IMR-90 (cell line): ENCODE measurements at regions not wholly inside any gene's neighbourhood (a gene's known extent, or its start where the extent isn't known, plus 50 kb on each side); places are given as distances from the start of the nearest gene placed in this dataset.
"Not testable (repeated sequence)": the region's sequence is repeated elsewhere in the genome, so short reads cannot be mapped to it uniquely, and the experiment has no call there.

Experiments
- ATAC-seq: fragments of 200-7000 bp; cut with Tn5 transposase; 2 replicates; pipeline ENCODE4 v1.9.1; 2020; ENCODE audit warnings: low read depth, mild to moderate bottlenecking, moderate library complexity
- BruUV-seq: library from RNA; stranded (reverse); fragments of 400-500 nt; replicated peaks from 2 replicates; lab custom pipeline; 2021; lab: Mats Ljungman, UMichigan
- CTCF ChIA-PET: fragments of 300-600 bp; formaldehyde crosslinking; extraction: SDS; loops from one replicate; lab custom pipeline; 2021; ENCODE audit warnings: antibody characterized with exemption; lab: Yijun Ruan, JAX
- POLR2A ChIA-PET: fragments of 300-600 bp; sonication (Branson Sonifier 250); formaldehyde crosslinking; loops from one replicate; lab custom pipeline; 2022; ENCODE audit warnings: antibody characterized with exemption; ENCODE audit not compliant: unreplicated experiment; lab: Charles Lee
- DNase-seq: peaks from one replicate; pipeline ENCODE4 v3.0.0; 2013
- H2AFZ ChIP-seq: replicated peaks from 2 replicates; pipeline ENCODE3; 2013; ENCODE audit warnings: low read length, mild to moderate bottlenecking; ENCODE audit not compliant: poor library complexity
- H2AK5ac ChIP-seq: 2 replicates; pipeline ENCODE4 v1.6.1; 2013; ENCODE audit warnings: low read depth, low read length, inconsistent platforms
- H2AK9ac ChIP-seq: replicated peaks from 2 replicates; pipeline ENCODE3; 2013; ENCODE audit warnings: mild to moderate bottlenecking, low read depth, low read length, moderate library complexity; ENCODE audit not compliant: poor library complexity
- H2BK120ac ChIP-seq: 2 replicates; pipeline ENCODE4 v1.6.1; 2013; ENCODE audit warnings: low read depth, low read length, inconsistent platforms
- H2BK15ac ChIP-seq: 3 replicates; pipeline ENCODE4 v1.6.1; 2013; ENCODE audit warnings: low read depth, low read length, inconsistent platforms
- H2BK20ac ChIP-seq: 2 replicates; pipeline ENCODE4 v1.6.1; 2013; ENCODE audit warnings: low read depth, mild to moderate bottlenecking, inconsistent platforms, low read length, moderate library complexity
- H2BK5ac ChIP-seq: 2 replicates; pipeline ENCODE4 v1.6.1; 2013; ENCODE audit warnings: mild to moderate bottlenecking, low read depth, low read length, inconsistent platforms; ENCODE audit not compliant: poor library complexity, severe bottlenecking
- H3K14ac ChIP-seq: replicated peaks from 2 replicates; pipeline ENCODE4 v1.6.1; 2013; ENCODE audit warnings: low read depth, low read length, inconsistent platforms
- H3K18ac ChIP-seq: 2 replicates; pipeline ENCODE4 v1.6.1; 2013; ENCODE audit warnings: low read depth, low read length, control low read depth
- H3K23ac ChIP-seq: 2 replicates; pipeline ENCODE4 v1.6.1; 2013; ENCODE audit warnings: low read depth, low read length, inconsistent platforms
- H3K27ac ChIP-seq: 2 replicates; pipeline ENCODE4 v1.5.1; 2013; ENCODE audit warnings: mild to moderate bottlenecking, control low read depth, low read length; ENCODE audit not compliant: insufficient read depth
- H3K27me3 ChIP-seq: 2 replicates; pipeline ENCODE4 v1.6.1; 2013; ENCODE audit warnings: low read length; ENCODE audit not compliant: control insufficient read depth, insufficient read depth
- H3K36me3 ChIP-seq: 2 replicates; pipeline ENCODE4 v1.6.1; 2013; ENCODE audit warnings: low read length, mixed read lengths; ENCODE audit not compliant: control insufficient read depth, insufficient read depth
- H3K4ac ChIP-seq: 2 replicates; pipeline ENCODE4 v1.6.1; 2013; ENCODE audit warnings: low read depth, low read length, inconsistent platforms
- H3K4me1 ChIP-seq: 2 replicates; pipeline ENCODE4 v1.6.1; 2013; ENCODE audit warnings: low read length, mixed read lengths; ENCODE audit not compliant: control insufficient read depth, insufficient read depth
- H3K4me2 ChIP-seq: 2 replicates; pipeline ENCODE4 v1.6.1; 2013; ENCODE audit warnings: low read depth, mild to moderate bottlenecking, control low read depth, low read length, moderate library complexity
- H3K4me3 ChIP-seq: 2 replicates; pipeline ENCODE4 v1.5.1; 2013; ENCODE audit warnings: low read depth, mild to moderate bottlenecking, control low read depth, low read length, moderate library complexity; ENCODE audit not compliant: insufficient read depth
- H3K56ac ChIP-seq: 2 replicates; pipeline ENCODE4 v1.6.1; 2013; ENCODE audit warnings: low read length, inconsistent platforms; ENCODE audit not compliant: insufficient read depth; ENCODE audit errors: extremely low read depth
- H3K79me1 ChIP-seq, 2 experiments: 2 replicates each; pipeline ENCODE4 v1.6.1; 2013; ENCODE audit warnings: low read length in 2 of 2, inconsistent platforms in 1 of 2, low read depth in 1 of 2
- H3K9ac ChIP-seq: 2 replicates; pipeline ENCODE4 v1.6.1; 2013; ENCODE audit warnings: low read depth, low read length, control low read depth
- H3K9me1 ChIP-seq: 2 replicates; pipeline ENCODE4 v1.6.1; 2013; ENCODE audit warnings: low read length, inconsistent platforms; ENCODE audit not compliant: insufficient read depth
- H3K9me3 ChIP-seq: 2 replicates; pipeline ENCODE4 v1.6.1; 2013; ENCODE audit warnings: low read length; ENCODE audit not compliant: control insufficient read depth, insufficient read depth
- H4K20me1 ChIP-seq: 2 replicates; pipeline ENCODE4 v1.6.1; 2013; ENCODE audit warnings: low read length, inconsistent platforms; ENCODE audit not compliant: insufficient read depth
- H4K5ac ChIP-seq: 2 replicates; pipeline ENCODE4 v1.6.1; 2013; ENCODE audit warnings: mild to moderate bottlenecking, low read depth, low read length, control low read depth
- H4K8ac ChIP-seq, 2 experiments: 2 replicates each; pipeline ENCODE4 v1.6.1; 2013; ENCODE audit warnings: low read depth in 2 of 2, low read length in 2 of 2, control low read depth in 1 of 2, inconsistent platforms in 1 of 2
- H4K91ac ChIP-seq: 2 replicates; pipeline ENCODE4 v1.6.1; 2013; ENCODE audit warnings: low read depth, low read length, inconsistent platforms; ENCODE audit not compliant: insufficient read depth
- WGBS, 2 experiments: methylation state at CpG; one replicate each; pipeline versions ENCODE4 v1.1.5 to v1.1.7; 2013; ENCODE audit warnings: missing lambda C conversion rate in 2 of 2; ENCODE audit not compliant: insufficient read length in 1 of 2; ENCODE audit errors: extremely low coverage in 2 of 2; 5-methylcytosine and 5-hydroxymethylcytosine counted together
- dilution Hi-C: fragments of 300-500 bp; cut with HindIII; formaldehyde crosslinking; loops from one replicate; pipeline ENCODE4 v1.14.3; 2018; ENCODE audit warnings: low sequenced_read_pairs; ENCODE audit not compliant: unreplicated experiment
- in situ Hi-C: fragments of 300-500 bp; cut with MboI; formaldehyde crosslinking; loops from 3 replicates; pipeline ENCODE4 v1.14.3; 2019; ENCODE audit warnings: low sequenced_read_pairs, inconsistent platforms, mixed read lengths
- intact Hi-C: fragments of 100-400 bp; cut with micrococcal nuclease; formaldehyde crosslinking; loops from 2 replicates; pipeline ENCODE4 v1.10.0; 2022

DNA sequence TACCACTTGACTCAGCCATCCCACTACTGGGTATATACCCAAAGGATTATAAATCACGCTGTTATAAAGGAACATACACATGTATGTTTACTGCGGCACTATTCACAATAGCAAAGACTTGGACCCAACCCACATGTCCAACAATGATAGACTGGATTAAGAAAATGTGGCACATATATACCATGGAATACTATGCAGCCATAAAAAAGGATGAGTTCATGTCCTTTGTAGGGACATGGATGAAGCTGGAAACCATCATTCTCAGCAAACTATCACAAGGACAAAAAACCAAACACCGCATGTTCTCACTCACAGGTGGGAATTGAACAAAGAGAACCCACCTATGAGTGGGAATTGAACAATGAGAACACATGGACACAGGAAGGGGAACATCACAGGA is 387.6 kb downstream of the RAD51AP2 start:
- H3K9ac ChIP-seq, H3K27me3 ChIP-seq, H3K56ac ChIP-seq, in situ Hi-C loops, H3K18ac ChIP-seq, H3K36me3 ChIP-seq, H3K4me3 ChIP-seq, dilution Hi-C loops, H3K4ac ChIP-seq, H3K4me2 ChIP-seq, H2AK9ac ChIP-seq, H2AK5ac ChIP-seq, H2BK120ac ChIP-seq, H3K27ac ChIP-seq, H3K23ac ChIP-seq, BruUV-seq, H2AFZ ChIP-seq, H4K20me1 ChIP-seq, H2BK20ac ChIP-seq, H3K79me1 ChIP-seq, H4K8ac ChIP-seq, H2BK15ac ChIP-seq, H4K5ac ChIP-seq, H4K91ac ChIP-seq, POLR2A ChIA-PET, CTCF ChIA-PET, H2BK5ac ChIP-seq, DNase-seq, ATAC-seq, intact Hi-C loops, H3K4me1 ChIP-seq, H3K9me3 ChIP-seq, H3K14ac ChIP-seq, H3K9me1 ChIP-seq: not testable (repeated sequence)
- no CpG with 5 or more reads among the region's 3 CpGs for WGBS, 2 experiments
